Activated CD8-positive, alpha-beta memory T cell treated with anti-CD3 and anti-CD28 coated beads, Interleukin-2, amount 10 ng/mL, durations not matched to agents 7 days and 5 days (primary cell): ENCODE measurements at regions not wholly inside any gene's neighbourhood (a gene's known extent, or its start where the extent isn't known, plus 50 kb on each side); places are given as distances from the start of the nearest gene placed in this dataset.
"Not testable (repeated sequence)": the region's sequence is repeated elsewhere in the genome, so short reads cannot be mapped to it uniquely, and the experiment has no call there.

Source experiments
- ATAC-seq: fragments of 150-1000 bp; cut with Tn5 transposase; one replicate; pipeline ENCODE4 v1.10.0; 2021; ENCODE audit warnings: moderate library complexity
- CTCF ChIA-PET: fragments of 350-600 bp; sonication (Branson Sonifier 250); formaldehyde crosslinking; loops from one replicate; lab custom pipeline; 2021; ENCODE audit warnings: antibody characterized with exemption; lab: Charles Lee
- DNase-seq: peaks from one replicate; pipeline ENCODE4 v3.0.0-alpha.2; 2020
- H3K27ac Mint-ChIP-seq: one replicate; pipeline ENCODE4 v1.8.0; 2021; ENCODE audit warnings: mild to moderate bottlenecking, mixed read lengths
- H3K27me3 Mint-ChIP-seq: one replicate; pipeline ENCODE4 v1.8.0; 2021; ENCODE audit warnings: mixed read lengths
- H3K36me3 Mint-ChIP-seq: one replicate; pipeline ENCODE4 v1.8.0; 2021; ENCODE audit warnings: mild to moderate bottlenecking, mixed read lengths
- H3K4me1 Mint-ChIP-seq: one replicate; pipeline ENCODE4 v1.8.0; 2021; ENCODE audit warnings: mixed read lengths
- H3K4me3 Mint-ChIP-seq: one replicate; pipeline ENCODE4 v1.8.0; 2021; ENCODE audit warnings: mild to moderate bottlenecking, moderate library complexity, mixed read lengths
- H3K9me3 Mint-ChIP-seq: one replicate; pipeline ENCODE4 v1.8.0; 2022; ENCODE audit warnings: low read depth, mixed read lengths

DNA sequence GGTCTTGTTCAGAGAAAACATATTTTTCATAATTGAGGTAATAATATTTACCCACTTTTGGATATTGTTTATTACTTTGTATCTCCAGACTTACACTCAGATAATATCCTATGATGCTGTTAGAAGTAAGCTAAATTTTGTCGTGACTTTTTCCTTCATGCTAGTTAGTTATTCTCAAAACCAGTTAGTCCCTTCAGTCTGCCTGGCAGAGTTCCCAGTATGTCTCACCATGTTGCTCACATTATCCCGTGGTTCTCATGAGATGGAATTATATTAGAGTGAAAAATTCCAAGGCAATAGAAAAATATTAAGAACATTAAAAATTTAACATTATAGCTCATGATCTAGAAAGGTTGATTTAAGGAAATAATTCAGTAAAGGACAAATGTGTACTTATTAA lies 81.5 kb upstream of the SMIM30 start:
- DNase-seq, result no peak
- no peak overlapping the region for H3K27ac Mint-ChIP-seq
- H3K9me3 Mint-ChIP-seq, result no peaks in the 10 kb centered on the region
- peaks cover 2% of the 10 kb centered on the region for H3K4me1 Mint-ChIP-seq
- CTCF ChIA-PET, result no interaction called here
- H3K4me3 Mint-ChIP-seq, result no peak overlapping the region
- ATAC-seq, result no peak
- H3K27me3 Mint-ChIP-seq, result peaks cover 6% of the 10 kb centered on the region
- no peaks in the 10 kb centered on the region for H3K36me3 Mint-ChIP-seq

DNA sequence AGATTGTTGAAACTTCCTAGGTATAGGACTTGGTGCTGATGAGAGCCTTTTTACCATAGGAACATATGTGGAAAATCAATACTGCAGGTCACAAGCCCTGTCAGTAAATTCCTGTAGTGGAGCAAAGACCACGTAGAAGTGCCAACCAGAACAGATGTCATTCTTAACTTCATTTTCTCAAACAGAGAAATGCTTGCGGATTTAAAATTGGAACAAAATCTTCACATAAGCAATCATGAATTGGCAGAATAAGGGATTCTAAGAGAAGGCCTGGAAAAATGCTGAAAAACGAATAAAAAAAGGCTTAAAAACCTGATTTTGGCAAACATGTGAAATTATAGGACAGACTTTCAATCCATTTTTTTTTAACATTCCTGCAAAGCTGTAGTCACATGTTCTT lies 80.8 kb upstream of the SMIM30 start:
- DNase-seq, result no peak
- Mint-ChIP-seq H3K36me3 (no peaks in the 10 kb centered on the region), H3K4me1 (peaks cover 2% of the 10 kb centered on the region), H3K4me3 (no peak overlapping the region), H3K9me3 (no peaks in the 10 kb centered on the region), H3K27me3 (peaks cover 6% of the 10 kb centered on the region), H3K27ac (no peak overlapping the region)
- CTCF ChIA-PET, result no interaction called here
- no peak for ATAC-seq

DNA sequence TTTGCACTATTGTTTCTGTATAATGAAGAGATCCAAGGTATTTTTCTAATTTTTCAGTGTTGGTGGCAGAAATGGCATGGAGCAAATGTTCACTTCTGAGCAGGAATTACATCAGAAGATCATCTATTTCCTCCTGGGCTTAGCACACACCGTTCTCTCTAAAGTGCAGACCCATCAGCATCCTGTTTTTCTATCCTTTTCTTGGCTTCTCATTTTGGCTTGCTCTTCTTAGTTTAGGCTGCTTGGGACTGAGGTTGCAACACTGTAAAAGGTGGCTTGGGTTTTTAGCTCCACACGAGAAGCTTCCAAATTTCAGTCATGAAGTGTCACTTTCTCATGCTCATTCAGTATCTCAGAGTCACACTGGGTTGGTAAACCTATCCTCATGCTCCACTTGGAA lies 79.9 kb upstream of the SMIM30 start:
- H3K4me1 Mint-ChIP-seq, result peaks cover 2% of the 10 kb centered on the region
- ATAC-seq (no peak), DNase-seq (no peak)
- no peaks in the 10 kb centered on the region for H3K36me3 Mint-ChIP-seq
- no peak overlapping the region for H3K27ac Mint-ChIP-seq
- H3K9me3 Mint-ChIP-seq, result no peaks in the 10 kb centered on the region
- H3K27me3 Mint-ChIP-seq, result peaks cover 3% of the 10 kb centered on the region
- CTCF ChIA-PET, result no interaction called here
- no peak overlapping the region for H3K4me3 Mint-ChIP-seq

- Mint-ChIP-seq H3K27ac (no peak overlapping the region), H3K4me3 (no peak overlapping the region), H3K4me1 (peaks cover 2% of the 10 kb centered on the region), H3K9me3 (no peaks in the 10 kb centered on the region), H3K36me3 (no peaks in the 10 kb centered on the region), H3K27me3 (no peaks in the 10 kb centered on the region)
- DNase-seq (no peak), ATAC-seq (no peak)
- CTCF ChIA-PET, result no interaction called here
Observed at GRCh38 chr7:113197274-113197673, 78.9 kb upstream of the SMIM30 start.

- DNase-seq (no peak), ATAC-seq (no peak)
- CTCF ChIA-PET, result no interaction called here
- Mint-ChIP-seq H3K4me3 (no peak overlapping the region), H3K9me3 (no peaks in the 10 kb centered on the region), H3K36me3 (no peaks in the 10 kb centered on the region), H3K27ac (no peak overlapping the region), H3K4me1 (no peaks in the 10 kb centered on the region), H3K27me3 (peaks cover 3% of the 10 kb centered on the region)
Observed at GRCh38 chr7:113188396-113188795, 70.0 kb upstream of the SMIM30 start.

GRCh38 chr7:113179313-113179712 lies 61.0 kb upstream of the SMIM30 start:
- CTCF ChIA-PET, result no interaction called here
- H3K27me3 Mint-ChIP-seq, result no peaks in the 10 kb centered on the region
- ATAC-seq, result no peak
- no peaks in the 10 kb centered on the region for H3K4me1 Mint-ChIP-seq
- DNase-seq, result no peak
- H3K9me3 Mint-ChIP-seq, result no peaks in the 10 kb centered on the region
- no peak overlapping the region for H3K27ac Mint-ChIP-seq
- H3K36me3 Mint-ChIP-seq, result no peaks in the 10 kb centered on the region
- H3K4me3 Mint-ChIP-seq, result no peak overlapping the region

DNA sequence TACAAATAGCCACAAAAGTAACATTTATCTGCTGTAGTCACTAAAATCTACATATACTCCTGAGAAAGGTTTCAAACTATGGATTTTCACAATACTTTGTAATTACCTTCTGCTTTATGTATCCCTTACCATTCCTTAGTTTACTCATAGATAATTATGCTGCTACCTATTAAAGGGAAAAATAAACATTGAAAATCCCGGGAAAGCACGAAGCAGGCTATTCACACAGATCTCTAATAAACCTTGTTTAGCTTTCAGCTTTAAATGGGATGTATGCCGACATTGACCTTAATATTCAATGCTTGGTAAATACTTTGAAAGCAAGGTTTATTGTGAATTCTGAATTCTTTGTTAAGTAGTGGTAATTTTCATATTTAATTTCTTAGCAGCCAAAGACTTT lies 58.5 kb upstream of the SMIM30 start:
- H3K27ac Mint-ChIP-seq, result no peak overlapping the region
- no peaks in the 10 kb centered on the region for H3K36me3 Mint-ChIP-seq
- H3K4me1 Mint-ChIP-seq, result no peaks in the 10 kb centered on the region
- no peak overlapping the region for H3K4me3 Mint-ChIP-seq
- no peaks in the 10 kb centered on the region for H3K27me3 Mint-ChIP-seq
- no peak for DNase-seq
- CTCF ChIA-PET, result no interaction called here
- H3K9me3 Mint-ChIP-seq, result no peaks in the 10 kb centered on the region
- no peak for ATAC-seq

- CTCF ChIA-PET, H3K27ac Mint-ChIP-seq, H3K4me3 Mint-ChIP-seq, H3K9me3 Mint-ChIP-seq, DNase-seq, H3K4me1 Mint-ChIP-seq, ATAC-seq, H3K27me3 Mint-ChIP-seq, H3K36me3 Mint-ChIP-seq: not testable (repeated sequence)
Observed at GRCh38 chr7:113176180-113176579, 57.8 kb upstream of the SMIM30 start.

DNA sequence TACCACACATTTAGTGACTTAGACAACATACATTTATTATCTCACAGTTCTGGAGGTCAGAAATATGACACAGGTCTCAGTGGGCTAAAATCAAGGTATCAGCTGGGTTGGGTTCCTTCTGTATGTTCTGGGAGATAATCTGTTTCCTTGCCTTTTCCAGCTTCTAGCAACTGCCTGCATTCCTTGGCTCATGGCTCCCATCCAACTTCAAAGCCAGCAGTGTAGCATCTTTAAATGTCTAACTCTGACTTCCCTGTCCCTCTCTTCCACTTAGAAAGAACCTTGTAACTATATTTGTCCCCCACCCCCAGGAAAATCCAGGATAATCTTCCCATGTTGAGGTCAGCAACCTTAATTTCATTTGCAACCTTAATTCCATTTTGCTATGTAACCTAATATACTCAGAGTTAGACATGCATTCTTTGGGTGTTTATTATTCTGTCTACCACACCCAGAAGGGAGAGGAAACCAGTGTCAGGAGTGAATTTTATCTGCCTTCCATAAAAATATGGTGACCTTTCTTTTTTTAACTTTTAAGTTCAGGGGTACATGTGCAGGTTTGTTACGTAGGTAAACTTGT lies 57.3 kb upstream of the SMIM30 start:
- Mint-ChIP-seq H3K27me3 (no peaks in the 10 kb centered on the region), H3K36me3 (no peaks in the 10 kb centered on the region), H3K27ac (no peak overlapping the region), H3K4me3 (no peak overlapping the region), H3K4me1 (no peaks in the 10 kb centered on the region), H3K9me3 (no peaks in the 10 kb centered on the region)
- no peak for ATAC-seq
- CTCF ChIA-PET, result no interaction called here
- DNase-seq, result no peak

GRCh38 chr7:113172726-113173125 lies 54.4 kb upstream of the SMIM30 start:
- Mint-ChIP-seq H3K36me3 (no peaks in the 10 kb centered on the region), H3K4me1 (no peaks in the 10 kb centered on the region), H3K9me3 (no peaks in the 10 kb centered on the region), H3K27ac (no peak overlapping the region), H3K27me3 (no peaks in the 10 kb centered on the region), H3K4me3 (no peak overlapping the region)
- CTCF ChIA-PET, result no interaction called here
- DNase-seq (no peak), ATAC-seq (no peak)

- Mint-ChIP-seq H3K36me3 (no peaks in the 10 kb centered on the region), H3K4me1 (no peaks in the 10 kb centered on the region), H3K27ac (no peak overlapping the region), H3K27me3 (no peaks in the 10 kb centered on the region), H3K4me3 (no peak overlapping the region), H3K9me3 (no peaks in the 10 kb centered on the region)
- DNase-seq (no peak), ATAC-seq (no peak)
- CTCF ChIA-PET, result no interaction called here
Observed at GRCh38 chr7:113170591-113170990, 52.2 kb upstream of the SMIM30 start.
